Skin of body (tissue), 1 donor: ENCODE measurements at regions not wholly inside any gene's neighbourhood (a gene's known extent, or its start where the extent isn't known, plus 50 kb on each side); places are given as distances from the start of the nearest gene placed in this dataset.
A peak's percentile ranks its signal among the peaks of the same experiment; 100 is the strongest.
"Not testable (repeated sequence)": the region's sequence is repeated elsewhere in the genome, so short reads cannot be mapped to it uniquely, and the experiment has no call there.

Experiments used
- DNase-seq: peaks from one replicate; lab custom pipeline; 2025; lab: John Stamatoyannopoulos, UW

GRCh38 chr11:86861810-86862209 lies 61.5 kb downstream of the PRSS23 start:
- no peak for DNase-seq

GRCh38 chr11:86863476-86863875 lies 63.1 kb downstream of the PRSS23 start:
- peak; percentile 7 for DNase-seq

GRCh38 chr11:86865436-86865835 lies 65.1 kb downstream of the PRSS23 start:
- DNase-seq = no peak

- DNase-seq = no peak
These were observed 69.2 kb downstream of the PRSS23 start for GRCh38 chr11:86869531-86869930.

- peak; percentile 69 for DNase-seq
These were observed 69.7 kb downstream of the PRSS23 start for GRCh38 chr11:86869966-86870570.

GRCh38 chr11:86873573-86874083 lies 73.3 kb downstream of the PRSS23 start:
- DNase-seq = no peak

GRCh38 chr11:86874304-86875056 lies 74.1 kb downstream of the PRSS23 start:
- DNase-seq = no peak

GRCh38 chr11:86876716-86877234 lies 76.4 kb downstream of the PRSS23 start:
- no peak for DNase-seq

- no peak for DNase-seq
These were observed 77.2 kb downstream of the PRSS23 start for GRCh38 chr11:86877503-86877902.

- DNase-seq = not testable (repeated sequence)
These were observed 76.0 kb downstream of the FZD4 start for GRCh38 chr11:86879241-86879640.

- DNase-seq = no peak
These were observed 69.9 kb downstream of the FZD4 start for GRCh38 chr11:86885311-86885710.

- peak; percentile 81 for DNase-seq
These were observed 66.8 kb downstream of the FZD4 start for GRCh38 chr11:86888164-86889000.

GRCh38 chr11:86889001-86889341 lies 66.2 kb downstream of the FZD4 start:
- DNase-seq = no peak

GRCh38 chr11:86891036-86891435 lies 64.2 kb downstream of the FZD4 start:
- DNase-seq = no peak

GRCh38 chr11:86893235-86893634 lies 62.0 kb downstream of the FZD4 start:
- no peak for DNase-seq
